PC-3 (cell line): ENCODE measurements at regions not wholly inside any gene's neighbourhood (a gene's known extent, or its start where the extent isn't known, plus 50 kb on each side); places are given as distances from the start of the nearest gene placed in this dataset.

Source experiments
- EZH2 ChIP-seq: fragments of 300-600 bp; sonication (generic); IDR thresholded peaks from one replicate; pipeline ENCODE4 v1.6.1; 2017; ENCODE audit warnings: antibody characterized with exemption, mild to moderate bottlenecking, low read length; ENCODE audit not compliant: unreplicated experiment
- EZH2phosphoT487 ChIP-seq: fragments of 300-600 bp; sonication (generic); IDR thresholded peaks from 2 replicates; pipeline ENCODE4 v1.6.1; 2018; ENCODE audit warnings: mild to moderate bottlenecking, antibody characterized with exemption, low read length, borderline replicate concordance
- TF ChIP-seq, protein P1 (sequence below): fragments of 300-600 bp; sonication (generic); conservative IDR thresholded peaks from 2 replicates; pipeline ENCODE4 v1.5.1; 2017; ENCODE audit warnings: antibody characterized with exemption, low read depth, mild to moderate bottlenecking, low read length

DNA sequence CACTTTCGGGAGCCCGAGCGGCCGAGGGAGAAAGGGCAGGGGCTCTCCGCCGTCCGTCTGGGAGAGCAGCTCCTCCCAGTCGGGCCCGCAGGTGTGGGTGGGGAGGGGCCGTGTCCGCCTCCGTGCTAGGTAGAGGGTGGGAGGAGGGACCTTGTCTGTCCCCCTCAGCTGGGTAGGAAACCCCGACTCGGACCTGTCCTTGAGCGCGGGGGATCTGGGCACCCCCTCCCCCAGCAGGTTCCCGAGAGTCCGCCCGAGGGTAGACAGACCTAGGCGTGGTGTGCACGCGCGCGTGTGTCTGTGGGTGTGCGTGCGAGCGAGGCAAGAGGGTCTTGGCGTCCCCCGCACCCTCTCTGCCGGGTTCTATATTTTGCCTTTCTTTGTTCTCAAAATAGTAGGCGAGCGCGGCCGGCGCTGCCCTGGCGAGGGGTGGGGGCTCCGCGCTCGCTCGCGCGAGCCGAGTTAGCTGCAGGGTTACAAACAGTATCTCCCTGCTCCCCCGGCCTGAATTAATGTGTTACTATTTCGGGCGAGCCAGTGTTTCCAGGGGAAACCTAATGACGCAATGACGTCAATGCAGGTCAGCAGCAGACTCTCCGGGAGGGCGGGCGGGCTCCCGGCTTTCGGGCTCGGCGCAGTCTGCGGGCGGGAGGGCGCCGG is 73.9 kb upstream of the LEP start:
- TF ChIP-seq, protein P1, sequence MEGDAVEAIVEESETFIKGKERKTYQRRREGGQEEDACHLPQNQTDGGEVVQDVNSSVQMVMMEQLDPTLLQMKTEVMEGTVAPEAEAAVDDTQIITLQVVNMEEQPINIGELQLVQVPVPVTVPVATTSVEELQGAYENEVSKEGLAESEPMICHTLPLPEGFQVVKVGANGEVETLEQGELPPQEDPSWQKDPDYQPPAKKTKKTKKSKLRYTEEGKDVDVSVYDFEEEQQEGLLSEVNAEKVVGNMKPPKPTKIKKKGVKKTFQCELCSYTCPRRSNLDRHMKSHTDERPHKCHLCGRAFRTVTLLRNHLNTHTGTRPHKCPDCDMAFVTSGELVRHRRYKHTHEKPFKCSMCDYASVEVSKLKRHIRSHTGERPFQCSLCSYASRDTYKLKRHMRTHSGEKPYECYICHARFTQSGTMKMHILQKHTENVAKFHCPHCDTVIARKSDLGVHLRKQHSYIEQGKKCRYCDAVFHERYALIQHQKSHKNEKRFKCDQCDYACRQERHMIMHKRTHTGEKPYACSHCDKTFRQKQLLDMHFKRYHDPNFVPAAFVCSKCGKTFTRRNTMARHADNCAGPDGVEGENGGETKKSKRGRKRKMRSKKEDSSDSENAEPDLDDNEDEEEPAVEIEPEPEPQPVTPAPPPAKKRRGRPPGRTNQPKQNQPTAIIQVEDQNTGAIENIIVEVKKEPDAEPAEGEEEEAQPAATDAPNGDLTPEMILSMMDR: no peak
- TF ChIP-seq EZH2phosphoT487 (no peak), EZH2 (no peak)
